GM19238 (cell line): ENCODE measurements at regions not wholly inside any gene's neighbourhood (a gene's known extent, or its start where the extent isn't known, plus 50 kb on each side); places are given as distances from the start of the nearest gene placed in this dataset.

Experiments used
- DNase-seq: peaks from one replicate; pipeline ENCODE4 v3.0.0; 2011; ENCODE audit warnings: low spot score; ENCODE audit not compliant: insufficient read length

DNA sequence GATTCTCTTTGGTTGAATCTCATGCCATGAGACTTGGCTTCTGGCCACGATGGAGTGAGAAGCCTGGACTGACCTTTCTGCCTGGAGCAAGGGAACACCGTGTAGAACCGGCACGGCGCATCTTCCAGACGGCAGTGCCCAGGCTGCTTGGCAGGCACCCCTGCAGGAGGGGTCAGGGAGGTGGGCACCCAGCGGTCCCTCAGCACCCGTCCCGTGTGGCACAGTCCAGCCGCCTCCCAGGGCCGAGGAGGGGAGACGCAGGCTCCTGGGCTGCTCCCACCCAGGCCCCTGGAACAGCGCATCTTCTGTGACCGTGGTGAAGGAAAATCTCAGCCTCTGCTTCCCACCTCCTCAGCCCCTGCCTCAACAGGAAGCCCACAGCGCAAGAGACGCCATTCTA lies 95.7 kb downstream of the CMPK2 start:
- no peak for DNase-seq

DNA sequence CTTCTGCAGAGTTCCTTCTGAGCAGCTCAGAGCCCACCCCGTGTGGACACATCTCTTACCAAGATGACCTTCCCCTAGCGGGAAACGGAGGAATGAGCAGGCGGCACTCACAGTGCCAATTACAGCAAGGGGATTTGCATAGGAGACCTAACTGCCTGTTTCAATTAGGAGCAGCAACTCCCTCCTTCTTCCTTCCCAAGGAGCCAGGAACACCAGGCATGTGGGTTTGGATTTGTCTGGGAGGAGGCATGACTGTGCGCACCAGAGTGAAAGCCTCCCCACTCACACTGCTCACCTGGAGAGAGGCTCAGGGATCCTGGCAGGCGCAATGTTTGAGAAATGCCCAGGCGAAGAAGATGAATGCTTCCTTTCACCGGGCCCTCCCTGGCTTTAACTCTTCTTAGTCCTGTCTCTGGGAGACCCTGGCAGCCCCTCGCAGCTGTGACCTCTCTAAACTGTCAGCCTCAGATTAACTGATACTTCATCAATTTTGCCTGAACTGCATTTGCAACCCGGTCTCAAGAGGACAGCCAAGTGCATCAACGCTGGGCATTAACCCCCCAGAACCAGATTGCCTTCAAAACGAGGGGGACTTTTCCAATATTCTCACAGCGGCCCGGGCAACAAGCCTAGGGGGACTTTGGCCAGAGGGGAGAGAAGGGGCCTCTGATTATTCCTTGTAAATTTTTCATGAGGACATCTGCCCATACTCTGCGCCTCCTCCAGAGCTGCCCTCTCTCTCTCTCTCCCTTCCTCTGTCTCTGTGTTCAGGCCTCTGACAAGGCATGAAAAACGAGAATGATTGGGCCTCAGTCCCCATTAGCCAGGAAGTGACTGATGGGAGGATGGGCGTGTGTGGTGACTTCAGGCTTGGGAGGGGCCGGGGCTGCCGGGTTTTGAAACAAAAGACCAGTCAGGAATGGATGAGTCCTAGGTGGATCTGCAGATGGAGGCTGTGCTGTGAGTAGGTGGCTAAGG lies 93.8 kb downstream of the CMPK2 start:
- no peak for DNase-seq

DNA sequence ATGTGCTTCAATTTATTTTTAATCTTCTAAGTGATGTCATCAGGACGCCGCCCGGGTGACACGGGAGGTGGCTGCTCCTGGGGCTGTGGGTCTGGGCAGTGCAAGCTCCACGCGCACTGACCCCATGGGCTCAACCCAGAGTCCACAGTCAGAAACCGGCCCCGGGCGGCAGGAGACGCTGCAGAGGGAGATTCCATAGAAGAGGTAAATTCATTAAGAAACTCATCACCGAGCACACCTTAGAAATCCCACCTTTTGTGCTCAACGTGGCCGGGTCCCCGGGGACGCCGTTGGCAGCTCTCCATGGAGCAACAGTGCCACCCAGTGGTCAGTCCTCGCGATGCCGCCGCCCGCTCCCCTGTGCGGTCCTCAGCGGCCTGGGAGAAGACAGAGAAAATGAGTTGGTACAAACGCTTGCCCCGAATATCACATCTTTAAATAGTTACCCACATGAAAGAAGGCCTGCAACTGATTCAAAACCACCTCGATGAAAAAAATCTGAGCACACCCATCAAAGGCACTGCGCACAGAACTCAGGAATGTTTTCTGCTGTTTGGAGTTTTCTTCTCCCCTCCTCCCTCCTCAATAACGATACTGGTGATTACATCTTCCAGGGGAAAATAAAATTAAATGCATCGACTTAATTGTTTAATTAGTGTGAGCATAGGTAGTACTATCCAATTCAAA lies 92.6 kb downstream of the CMPK2 start:
- DNase-seq = peak; percentile 60

DNA sequence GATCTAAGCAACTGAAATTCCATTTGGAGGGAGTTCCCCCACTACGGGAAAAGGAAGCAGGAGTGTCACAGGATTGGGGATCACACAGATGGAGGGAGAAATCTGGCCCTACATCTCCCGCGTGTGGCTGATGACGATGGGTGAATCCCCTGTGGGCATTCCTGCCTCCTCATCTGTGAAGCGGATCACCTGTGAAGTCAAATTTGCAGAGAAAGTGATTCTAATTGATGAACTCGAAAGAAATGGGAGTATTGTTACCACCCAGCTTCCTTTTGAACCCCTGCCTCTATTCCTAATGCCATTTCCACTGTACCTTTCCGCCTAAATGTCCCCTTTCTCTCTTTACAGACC lies 92.0 kb downstream of the CMPK2 start:
- DNase-seq = no peak

DNA sequence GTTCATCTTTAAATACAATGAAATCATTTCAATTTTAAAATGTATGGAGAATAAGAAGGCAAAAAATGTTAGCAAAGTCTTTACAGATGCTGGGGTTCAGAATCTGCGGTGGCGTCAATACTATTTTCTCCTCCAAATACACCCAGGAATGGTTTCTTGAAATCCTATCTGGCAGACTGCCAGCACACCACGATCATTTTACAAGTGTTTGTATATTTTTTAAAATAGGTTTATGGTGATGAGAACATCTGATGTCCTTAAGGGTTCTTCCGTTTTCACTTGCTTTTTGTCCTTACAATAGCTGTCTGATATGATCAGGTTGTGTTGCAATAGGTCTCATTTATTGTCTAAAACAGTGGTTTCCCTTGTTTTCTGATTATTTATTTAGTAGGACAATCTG lies 89.6 kb downstream of the CMPK2 start:
- no peak for DNase-seq

DNA sequence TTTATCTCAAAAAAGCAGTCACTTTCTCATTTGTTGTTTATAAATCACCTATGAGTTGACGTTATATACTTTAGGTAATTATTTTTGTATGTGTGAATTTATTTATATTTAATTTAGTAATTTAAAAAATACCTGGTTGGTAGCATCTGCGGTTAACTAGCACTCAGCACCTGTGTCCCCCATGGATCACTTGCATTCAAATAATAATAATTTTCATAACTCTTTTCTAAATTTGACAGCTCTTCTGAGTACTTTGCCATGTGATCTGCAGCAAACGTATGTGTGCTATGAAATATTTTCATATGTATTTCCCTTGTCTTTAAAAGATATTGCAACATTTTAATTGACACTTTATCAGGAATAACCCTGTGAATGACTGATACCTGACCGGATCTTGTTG lies 88.1 kb downstream of the CMPK2 start:
- DNase-seq = no peak

DNA sequence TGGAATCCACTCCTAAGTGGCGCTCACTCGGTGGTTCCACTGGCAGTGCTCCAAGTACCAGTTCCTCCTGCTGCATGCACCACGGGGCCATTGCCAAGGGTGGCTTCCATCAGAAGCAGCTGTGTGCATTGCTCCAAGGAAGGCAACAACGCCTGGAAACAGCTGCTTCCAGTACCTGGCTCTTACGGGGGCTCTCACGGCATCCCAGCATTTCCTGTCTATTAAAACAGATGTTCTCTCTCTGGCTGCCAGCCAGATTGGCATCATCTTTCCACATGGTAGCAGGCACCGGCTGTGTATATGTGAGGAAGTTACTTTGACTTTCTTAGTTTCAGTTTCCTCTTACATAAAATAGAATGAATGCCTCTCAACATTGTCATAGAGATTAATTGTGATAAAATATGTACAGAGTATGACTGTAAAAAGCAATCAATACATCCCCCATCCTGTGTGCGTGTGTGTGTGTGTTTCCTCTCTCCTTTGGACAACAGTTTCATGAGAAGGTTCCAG lies 84.9 kb downstream of the CMPK2 start:
- peak; percentile 7 for DNase-seq

DNA sequence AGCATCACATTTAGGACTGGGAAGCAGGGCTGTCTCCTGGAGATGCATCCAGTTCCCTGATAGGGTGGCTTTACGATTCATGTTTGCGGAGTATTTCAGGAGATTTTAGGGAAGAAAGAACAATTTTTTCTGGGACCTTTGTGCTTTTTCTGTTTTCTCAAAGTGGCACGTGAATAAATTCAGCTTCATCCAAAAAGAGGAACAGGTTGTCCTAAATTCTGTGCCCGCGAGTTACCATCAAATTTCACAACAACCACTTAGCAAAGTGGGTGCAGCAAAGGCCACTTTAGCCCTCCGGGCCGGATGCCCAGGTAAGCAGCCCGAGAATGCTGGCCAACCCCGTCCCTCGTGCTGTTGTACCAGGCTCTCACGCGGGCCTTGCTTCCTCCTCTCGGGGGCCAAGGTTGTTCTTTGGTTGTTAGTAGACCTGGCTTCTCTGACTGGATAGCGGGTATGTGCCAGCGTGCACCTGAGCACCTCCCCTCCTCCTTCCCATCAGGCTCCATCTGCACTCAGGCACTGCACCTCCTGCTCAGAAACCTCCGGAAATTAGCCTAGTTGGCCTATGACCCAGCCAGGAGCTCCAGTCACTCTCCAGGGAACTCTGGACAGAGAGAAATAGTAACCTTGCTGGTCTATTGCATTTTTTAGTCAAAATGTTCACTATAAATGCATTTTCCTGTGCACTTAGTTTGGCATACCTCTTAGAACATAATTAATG lies 83.0 kb downstream of the CMPK2 start:
- DNase-seq = no peak

DNA sequence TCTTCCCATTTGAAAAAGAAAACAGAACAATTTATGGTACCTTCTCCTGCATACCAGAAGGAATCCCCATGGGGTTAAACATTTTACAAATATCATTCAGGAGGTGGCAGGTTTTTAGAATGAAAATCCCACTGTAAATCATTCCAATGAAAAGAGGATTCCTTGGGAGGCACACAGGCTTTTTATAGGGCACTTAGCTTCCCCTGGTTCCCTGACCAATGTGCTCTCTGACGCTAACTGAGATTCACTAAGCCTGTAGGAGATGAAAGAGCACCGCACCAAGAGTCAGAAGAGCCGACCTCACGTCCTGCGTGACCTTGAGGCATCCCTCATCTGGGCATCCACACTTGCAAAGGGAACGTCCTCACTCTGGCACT lies 82.5 kb downstream of the CMPK2 start:
- DNase-seq = no peak

DNA sequence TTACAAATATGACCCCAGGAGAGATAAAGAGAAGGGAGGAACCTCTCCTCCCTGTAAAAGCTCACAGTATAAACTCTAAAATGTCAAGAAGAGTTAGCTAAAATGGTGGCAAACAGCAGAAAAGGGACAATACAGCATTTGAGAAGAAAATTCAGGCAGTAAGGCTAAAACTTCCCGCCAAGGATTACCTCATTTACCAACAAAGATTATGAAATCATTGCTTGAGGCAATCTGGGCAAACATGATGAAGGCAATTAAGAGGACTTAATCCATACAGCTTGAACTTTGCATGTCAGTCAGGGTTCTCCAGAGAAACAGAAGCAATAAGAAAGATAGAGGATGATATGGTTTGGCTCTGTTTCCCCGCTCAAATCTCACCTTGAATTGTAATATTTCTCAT lies 81.4 kb downstream of the CMPK2 start:
- no peak for DNase-seq

DNA sequence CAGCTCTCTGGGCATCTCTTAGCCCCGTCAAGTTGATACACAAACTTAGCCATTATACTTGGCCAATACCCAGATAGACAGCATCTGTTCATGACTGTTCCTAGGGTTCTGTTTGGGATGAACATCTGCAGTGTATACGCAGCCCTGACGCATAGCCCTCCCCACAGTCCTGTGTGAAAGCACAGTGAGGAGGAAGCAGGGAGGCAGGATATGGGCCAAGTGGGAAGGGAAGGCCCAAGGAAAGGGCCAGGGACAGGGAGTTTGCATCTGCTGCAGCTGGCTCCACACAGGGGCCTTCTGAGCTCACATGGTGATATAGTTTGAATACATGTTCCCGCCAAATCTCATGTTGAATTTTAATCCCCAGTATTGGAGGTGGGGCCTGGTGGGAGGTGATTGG lies 80.2 kb downstream of the CMPK2 start:
- DNase-seq = no peak

DNA sequence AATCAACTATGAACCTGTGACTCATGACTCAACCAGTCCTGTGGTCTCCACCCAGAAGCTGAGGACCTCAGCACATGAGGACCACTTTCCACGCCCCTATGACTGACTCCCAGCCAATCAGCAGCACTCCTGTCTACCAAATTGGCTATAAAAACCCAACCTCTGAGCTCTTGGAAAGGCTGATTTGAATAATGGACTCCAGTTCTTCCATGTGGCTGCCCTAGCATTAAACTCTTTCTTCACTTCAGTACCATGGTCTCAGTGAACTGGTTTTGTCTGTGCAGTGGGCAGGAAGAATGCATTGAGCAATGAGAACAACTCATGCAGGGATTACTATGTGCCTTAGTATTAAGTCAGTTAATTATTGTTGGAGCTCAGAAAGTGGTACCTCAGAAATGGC lies 78.3 kb downstream of the CMPK2 start:
- DNase-seq = no peak

DNA sequence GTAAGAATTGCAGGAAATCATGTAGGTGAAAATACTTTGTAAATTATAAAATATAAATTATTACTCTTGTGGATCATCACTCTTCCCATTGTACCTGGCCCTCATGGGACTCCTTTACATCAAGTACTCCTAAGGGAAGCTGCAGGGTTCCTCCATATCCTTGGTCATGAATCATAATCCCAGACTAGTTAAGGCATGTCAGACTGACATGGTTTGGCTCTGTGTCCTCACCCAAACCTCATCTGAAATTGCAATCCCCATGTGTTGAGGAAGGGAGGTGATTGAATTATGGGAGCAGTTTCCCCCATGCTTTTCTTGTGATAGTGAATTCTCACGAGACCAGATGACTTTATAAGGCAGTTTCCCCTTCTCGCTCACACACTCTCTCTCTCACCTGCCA lies 77.1 kb downstream of the CMPK2 start:
- DNase-seq = no peak

DNA sequence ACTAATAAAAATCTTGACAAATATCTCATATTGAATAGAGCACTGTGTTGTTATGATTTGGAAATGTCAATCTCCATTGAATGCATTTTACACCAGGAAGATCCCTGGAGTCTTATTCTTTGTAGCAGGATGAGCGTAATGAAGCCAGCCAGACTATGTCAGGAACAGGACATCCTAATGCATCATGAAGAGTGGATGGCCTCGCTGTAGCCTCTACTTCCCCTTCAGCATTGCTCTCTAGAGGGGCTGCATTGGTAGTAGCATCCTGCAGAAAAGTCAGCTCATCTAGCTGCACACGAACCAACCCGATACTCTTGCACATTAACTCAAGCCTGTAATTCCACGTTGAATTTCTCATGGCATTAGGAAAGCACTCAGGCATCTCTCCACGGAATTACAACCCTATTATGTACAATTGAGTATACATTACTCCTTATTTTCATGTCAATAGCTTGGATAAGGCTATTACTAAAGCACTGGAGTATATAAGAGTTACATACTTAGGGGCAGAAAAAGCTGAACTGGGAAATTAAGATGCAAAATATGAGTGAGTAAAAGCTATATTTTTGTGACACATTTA lies 76.1 kb downstream of the CMPK2 start:
- DNase-seq = no peak

DNA sequence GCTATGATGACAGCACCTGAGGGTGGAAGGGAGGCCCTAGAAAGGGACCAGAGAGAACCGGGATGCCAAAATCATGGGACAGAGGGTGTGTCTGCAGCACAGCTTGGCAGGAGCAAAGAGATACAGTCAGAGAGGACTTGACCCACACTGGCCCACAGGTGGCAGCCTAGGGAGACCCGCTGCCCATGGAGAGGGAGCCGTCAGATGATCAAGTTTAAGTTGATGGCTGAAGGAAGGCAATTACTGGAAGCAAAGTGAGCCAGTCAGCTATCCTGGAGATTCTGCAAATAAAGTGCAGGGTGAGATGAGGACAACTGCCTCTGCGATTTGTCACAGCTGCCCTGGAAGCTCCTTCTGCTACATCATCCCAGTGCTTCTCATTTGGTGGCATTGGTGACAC lies 74.0 kb downstream of the CMPK2 start:
- no peak for DNase-seq

DNA sequence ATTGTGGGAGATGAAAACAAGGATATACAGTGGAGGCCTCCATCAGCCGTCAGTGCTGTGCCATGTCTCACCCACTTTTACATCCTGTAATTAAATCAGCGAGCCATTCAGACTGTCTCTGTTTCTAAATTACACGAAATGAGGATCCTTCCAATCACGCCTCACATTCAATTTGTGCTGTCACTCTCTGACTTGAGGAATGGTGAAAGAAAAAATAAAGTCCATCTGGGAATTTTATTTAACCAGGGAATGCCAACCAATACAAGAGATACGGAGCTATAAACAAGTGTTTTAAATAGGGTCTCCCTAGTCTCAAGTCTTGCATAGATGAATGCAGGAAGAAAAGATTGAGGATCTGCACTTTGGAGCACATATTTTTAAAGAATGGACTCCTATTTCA lies 72.8 kb downstream of the CMPK2 start:
- DNase-seq = no peak

DNA sequence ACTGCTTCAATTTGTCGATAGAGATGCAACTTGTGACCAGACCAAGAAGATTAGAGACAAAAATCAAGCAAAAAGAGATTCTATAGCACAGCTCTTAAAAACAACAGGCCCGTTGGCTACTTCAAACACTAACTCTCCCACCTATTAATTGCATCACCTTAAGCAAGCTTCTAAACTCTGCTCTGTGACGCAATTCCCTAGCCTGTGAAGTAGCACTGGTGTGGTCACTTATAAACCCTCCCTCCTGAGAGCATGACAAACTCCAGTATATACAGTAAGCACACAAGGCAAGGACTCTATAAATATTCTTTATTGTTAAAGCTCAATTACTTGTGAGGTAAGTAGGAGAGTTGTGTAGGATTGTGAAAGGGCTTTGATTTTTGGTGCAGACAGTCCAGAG lies 72.3 kb downstream of the CMPK2 start:
- no peak for DNase-seq

DNA sequence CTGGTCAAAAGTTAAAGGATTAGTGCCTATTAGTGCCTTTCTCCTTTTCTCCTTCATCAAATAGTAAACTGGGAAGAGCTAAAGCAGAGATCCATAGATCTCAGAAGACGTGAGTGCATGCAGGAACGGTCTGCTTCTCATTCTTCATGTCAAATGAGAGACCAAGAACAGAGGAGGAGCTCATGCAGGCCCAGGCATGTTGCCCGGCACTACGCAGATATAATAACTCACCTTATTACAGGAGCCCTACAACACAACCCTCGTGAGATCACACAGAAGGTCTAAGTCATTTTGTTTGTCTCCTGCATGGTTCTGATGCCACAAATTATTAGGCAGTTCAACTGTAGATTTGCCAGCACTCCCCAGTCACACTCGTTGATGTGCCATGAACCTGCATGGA lies 71.8 kb downstream of the CMPK2 start:
- no peak for DNase-seq

DNA sequence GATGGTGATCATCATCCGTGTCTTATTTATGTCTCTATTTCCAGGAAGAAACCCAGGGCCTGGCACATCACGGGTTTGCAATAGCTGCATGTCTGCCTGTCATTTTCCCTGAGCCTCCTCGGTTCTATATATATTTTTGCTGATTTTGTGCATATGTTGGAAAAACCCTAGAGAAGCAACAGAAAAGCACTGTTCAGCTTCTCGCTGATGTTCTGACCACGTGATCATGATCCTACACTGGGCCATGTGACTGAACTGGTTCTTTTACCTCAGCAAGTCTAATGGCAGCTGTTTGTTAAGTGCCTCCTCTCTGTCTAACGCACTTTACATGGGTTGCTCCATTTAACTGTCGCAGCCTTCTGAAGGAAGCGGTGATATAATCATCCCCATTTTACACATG lies 71.3 kb downstream of the CMPK2 start:
- no peak for DNase-seq
